Glutamatergic neuron (in vitro differentiated cells): ENCODE measurements at regions not wholly inside any gene's neighbourhood (a gene's known extent, or its start where the extent isn't known, plus 50 kb on each side); places are given as distances from the start of the nearest gene placed in this dataset.

Experiments
- DNase-seq: peaks from one replicate; pipeline ENCODE4 v3.0.0; 2022
- H3K27ac Mint-ChIP-seq: one replicate; pipeline ENCODE4 v1.8.0; 2020; ENCODE audit warnings: mild to moderate bottlenecking, mixed read lengths, inconsistent platforms; ENCODE audit not compliant: unreplicated experiment
- H3K27me3 Mint-ChIP-seq: one replicate; pipeline ENCODE4 v1.8.0; 2020; ENCODE audit warnings: mild to moderate bottlenecking, moderate library complexity, mixed read lengths, inconsistent platforms; ENCODE audit not compliant: unreplicated experiment
- H3K36me3 Mint-ChIP-seq: one replicate; pipeline ENCODE4 v1.8.0; 2020; ENCODE audit warnings: mild to moderate bottlenecking, mixed read lengths, inconsistent platforms; ENCODE audit not compliant: unreplicated experiment
- H3K4me1 Mint-ChIP-seq: one replicate; pipeline ENCODE4 v1.8.0; 2020; ENCODE audit warnings: mild to moderate bottlenecking, low read depth, mixed read lengths, inconsistent platforms; ENCODE audit not compliant: unreplicated experiment
- H3K4me3 Mint-ChIP-seq: one replicate; pipeline ENCODE4 v1.8.0; 2020; ENCODE audit warnings: mild to moderate bottlenecking, mixed read lengths, inconsistent platforms; ENCODE audit not compliant: unreplicated experiment
- H3K9me3 Mint-ChIP-seq: one replicate; pipeline ENCODE4 v1.8.0; 2020; ENCODE audit warnings: mild to moderate bottlenecking, moderate library complexity, mixed read lengths, inconsistent platforms; ENCODE audit not compliant: unreplicated experiment
- TF ChIP-seq, protein P1 (sequence below): fragments of 200-600 bp; sonication (generic); IDR thresholded peaks from one replicate; pipeline ENCODE4 v1.5.0; 2021; ENCODE audit not compliant: partially characterized antibody, unreplicated experiment

DNA sequence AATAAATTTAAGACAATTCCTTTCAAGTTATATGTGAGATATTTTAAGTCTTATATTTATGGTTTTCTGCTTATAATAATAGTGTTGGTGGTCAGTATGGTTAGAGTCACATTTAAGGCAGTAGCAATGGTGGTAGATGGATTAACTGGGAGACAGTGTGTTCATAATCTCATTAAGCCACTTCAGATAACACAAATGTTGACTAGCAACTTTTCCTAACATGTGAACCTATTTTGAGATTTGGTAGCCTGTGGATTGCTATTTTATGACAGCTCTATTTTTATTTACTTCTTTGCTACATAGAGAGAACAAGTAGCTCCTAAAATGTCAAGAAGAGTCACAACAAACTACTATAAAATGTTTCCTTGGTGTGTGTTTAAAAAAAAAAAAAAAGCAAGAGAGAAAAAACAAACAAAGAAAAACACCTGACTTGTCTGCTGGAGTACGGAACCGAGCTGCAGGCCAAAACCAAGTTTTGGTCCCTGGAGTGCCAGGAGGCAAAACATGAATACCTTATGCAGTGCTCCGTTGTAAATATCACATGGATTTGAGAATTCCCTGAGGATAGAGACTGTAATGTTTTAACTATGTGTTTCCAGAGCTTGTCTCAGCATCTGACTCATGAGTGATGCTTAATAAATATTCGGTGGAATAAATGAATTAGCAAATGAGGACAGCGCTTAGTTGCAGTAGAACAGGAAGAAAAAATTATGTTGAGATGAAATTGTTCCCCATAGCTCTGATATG, 457.1 kb upstream of the ROBO2 start:
- H3K27me3 Mint-ChIP-seq = no peaks in the 10 kb centered on the region
- TF ChIP-seq, protein P1, sequence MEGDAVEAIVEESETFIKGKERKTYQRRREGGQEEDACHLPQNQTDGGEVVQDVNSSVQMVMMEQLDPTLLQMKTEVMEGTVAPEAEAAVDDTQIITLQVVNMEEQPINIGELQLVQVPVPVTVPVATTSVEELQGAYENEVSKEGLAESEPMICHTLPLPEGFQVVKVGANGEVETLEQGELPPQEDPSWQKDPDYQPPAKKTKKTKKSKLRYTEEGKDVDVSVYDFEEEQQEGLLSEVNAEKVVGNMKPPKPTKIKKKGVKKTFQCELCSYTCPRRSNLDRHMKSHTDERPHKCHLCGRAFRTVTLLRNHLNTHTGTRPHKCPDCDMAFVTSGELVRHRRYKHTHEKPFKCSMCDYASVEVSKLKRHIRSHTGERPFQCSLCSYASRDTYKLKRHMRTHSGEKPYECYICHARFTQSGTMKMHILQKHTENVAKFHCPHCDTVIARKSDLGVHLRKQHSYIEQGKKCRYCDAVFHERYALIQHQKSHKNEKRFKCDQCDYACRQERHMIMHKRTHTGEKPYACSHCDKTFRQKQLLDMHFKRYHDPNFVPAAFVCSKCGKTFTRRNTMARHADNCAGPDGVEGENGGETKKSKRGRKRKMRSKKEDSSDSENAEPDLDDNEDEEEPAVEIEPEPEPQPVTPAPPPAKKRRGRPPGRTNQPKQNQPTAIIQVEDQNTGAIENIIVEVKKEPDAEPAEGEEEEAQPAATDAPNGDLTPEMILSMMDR = no peak
- no peak overlapping the region for H3K4me3 Mint-ChIP-seq
- no peaks in the 10 kb centered on the region for H3K36me3 Mint-ChIP-seq
- H3K4me1 Mint-ChIP-seq = peaks cover 19% of the 10 kb centered on the region
- H3K27ac Mint-ChIP-seq = no peak overlapping the region
- no peak for DNase-seq
- peaks cover 4% of the 10 kb centered on the region for H3K9me3 Mint-ChIP-seq

DNA sequence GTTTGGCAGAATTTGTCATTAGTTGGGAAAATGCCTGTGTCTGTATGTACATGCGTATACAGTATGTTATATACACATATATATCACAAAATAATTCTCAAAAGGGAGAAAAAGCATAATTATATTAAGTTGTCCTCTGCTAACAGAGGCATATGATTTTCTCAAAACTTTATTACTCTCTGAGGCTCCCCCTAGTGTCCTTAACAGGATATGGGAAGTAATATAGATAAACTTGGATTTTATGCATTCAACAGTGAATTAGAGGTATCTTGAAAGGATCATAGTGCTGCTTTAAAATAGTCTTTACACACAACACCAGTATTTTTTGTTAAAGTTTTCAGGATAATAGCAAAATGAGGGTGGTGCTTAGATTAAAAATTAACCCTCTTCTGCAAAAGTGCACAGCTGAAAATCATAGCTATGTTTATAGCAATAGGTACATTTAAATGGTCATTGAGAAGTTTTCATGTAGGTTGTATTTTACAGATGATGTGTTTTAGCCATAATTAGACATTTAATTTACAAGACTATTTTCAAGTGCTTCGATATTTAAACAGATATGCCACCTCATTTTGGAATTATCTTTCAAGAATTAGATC, 454.0 kb upstream of the ROBO2 start:
- H3K27me3 Mint-ChIP-seq = no peaks in the 10 kb centered on the region
- no peak overlapping the region for H3K27ac Mint-ChIP-seq
- no peak for DNase-seq
- H3K4me1 Mint-ChIP-seq = peaks cover 13% of the 10 kb centered on the region
- H3K36me3 Mint-ChIP-seq = no peaks in the 10 kb centered on the region
- no peak overlapping the region for H3K4me3 Mint-ChIP-seq
- peaks cover 3% of the 10 kb centered on the region for H3K9me3 Mint-ChIP-seq
- TF ChIP-seq, protein P1 = peak; percentile 78

DNA sequence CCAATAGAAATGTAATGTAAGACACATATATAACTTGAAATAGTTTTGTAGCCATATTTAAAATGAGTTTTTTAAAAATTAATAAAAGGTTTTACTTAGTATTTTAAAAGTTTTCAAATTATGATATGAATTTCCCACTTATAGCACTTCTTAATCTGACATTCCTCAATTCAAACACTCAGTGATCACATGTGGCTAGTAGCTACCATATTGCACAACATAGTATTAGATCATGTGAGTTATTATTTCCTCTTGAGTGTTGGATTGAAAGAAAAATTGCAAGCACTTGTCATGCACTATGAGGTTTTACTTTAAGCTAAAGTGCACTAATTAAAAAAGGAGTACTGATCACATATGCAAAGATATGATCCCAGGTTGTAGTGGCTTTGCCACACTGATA, 453.4 kb upstream of the ROBO2 start:
- H3K4me3 Mint-ChIP-seq = no peak overlapping the region
- no peak overlapping the region for H3K27ac Mint-ChIP-seq
- peaks cover 13% of the 10 kb centered on the region for H3K4me1 Mint-ChIP-seq
- peaks cover 3% of the 10 kb centered on the region for H3K9me3 Mint-ChIP-seq
- no peaks in the 10 kb centered on the region for H3K36me3 Mint-ChIP-seq
- H3K27me3 Mint-ChIP-seq = no peaks in the 10 kb centered on the region
- no peak for DNase-seq
- TF ChIP-seq, protein P1 = no peak

DNA sequence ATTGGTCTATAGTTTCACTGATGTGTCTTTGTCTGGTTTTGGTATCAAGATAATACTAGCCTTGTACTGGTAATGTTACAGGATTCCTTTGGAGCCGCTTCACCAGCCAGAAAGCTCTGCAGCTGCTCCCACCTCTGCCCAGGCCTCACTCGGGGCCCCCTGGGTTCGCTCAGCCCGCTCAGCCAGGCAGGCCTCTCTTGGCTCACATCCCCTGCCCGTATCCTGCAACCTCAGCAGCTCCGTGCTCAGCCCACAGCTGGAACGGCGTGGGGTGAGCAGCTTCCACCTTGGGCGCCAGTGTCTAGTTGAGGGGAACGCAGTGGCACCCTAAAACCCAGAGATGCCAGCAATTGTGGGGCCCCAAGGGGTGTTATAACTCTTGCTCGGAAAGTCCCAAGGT, 429.7 kb upstream of the ROBO2 start:
- no peaks in the 10 kb centered on the region for H3K27me3 Mint-ChIP-seq
- no peak for DNase-seq
- H3K27ac Mint-ChIP-seq = no peak overlapping the region
- peaks cover 2% of the 10 kb centered on the region for H3K4me1 Mint-ChIP-seq
- H3K9me3 Mint-ChIP-seq = no peaks in the 10 kb centered on the region
- no peak overlapping the region for H3K4me3 Mint-ChIP-seq
- TF ChIP-seq, protein P1 = no peak
- H3K36me3 Mint-ChIP-seq = peaks cover 4% of the 10 kb centered on the region

DNA sequence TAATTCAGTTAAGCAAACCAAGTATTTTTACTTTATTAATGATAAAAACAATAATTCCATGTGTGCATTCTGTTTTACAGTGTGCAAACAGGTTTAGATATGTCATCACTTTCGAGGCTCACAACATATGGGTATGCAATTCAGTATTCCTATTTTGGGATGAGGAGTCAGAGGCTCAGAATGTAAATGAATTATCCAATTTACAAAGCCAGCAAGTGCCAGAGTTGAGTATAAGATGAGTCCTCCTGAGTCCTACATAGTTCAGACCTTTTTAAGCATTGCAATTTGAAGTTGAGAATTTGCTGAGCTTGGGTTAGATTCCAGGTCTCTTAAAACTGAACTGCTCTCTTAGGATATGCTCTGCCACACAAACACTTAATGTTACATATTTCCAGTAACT, 424.2 kb upstream of the ROBO2 start:
- no peaks in the 10 kb centered on the region for H3K27me3 Mint-ChIP-seq
- TF ChIP-seq, protein P1 = no peak
- H3K27ac Mint-ChIP-seq = no peak overlapping the region
- no peak for DNase-seq
- no peaks in the 10 kb centered on the region for H3K9me3 Mint-ChIP-seq
- no peaks in the 10 kb centered on the region for H3K36me3 Mint-ChIP-seq
- no peak overlapping the region for H3K4me3 Mint-ChIP-seq
- H3K4me1 Mint-ChIP-seq = peaks cover 2% of the 10 kb centered on the region
